Activated naive CD8-positive, alpha-beta T cell treated with anti-CD3 and anti-CD28 coated beads for 36 hours (primary cell): ENCODE measurements at regions not wholly inside any gene's neighbourhood (a gene's known extent, or its start where the extent isn't known, plus 50 kb on each side); places are given as distances from the start of the nearest gene placed in this dataset.
"Not testable (repeated sequence)": the region's sequence is repeated elsewhere in the genome, so short reads cannot be mapped to it uniquely, and the experiment has no call there.

Source experiments
- DNase-seq: peaks from one replicate; pipeline ENCODE4 v3.0.0; 2021
- H3K27ac Mint-ChIP-seq: one replicate; pipeline ENCODE4 v1.8.0; 2022; ENCODE audit warnings: mild to moderate bottlenecking, moderate library complexity, mixed read lengths
- H3K27me3 Mint-ChIP-seq: one replicate; pipeline ENCODE4 v1.8.0; 2022; ENCODE audit warnings: mild to moderate bottlenecking, mixed read lengths
- H3K36me3 Mint-ChIP-seq: one replicate; pipeline ENCODE4 v1.8.0; 2021; ENCODE audit warnings: mild to moderate bottlenecking, mixed read lengths
- H3K4me1 Mint-ChIP-seq: one replicate; pipeline ENCODE4 v1.8.0; 2021; ENCODE audit warnings: mixed read lengths
- H3K4me3 Mint-ChIP-seq: one replicate; pipeline ENCODE4 v1.8.0; 2022; ENCODE audit warnings: mild to moderate bottlenecking, moderate library complexity, mixed read lengths
- H3K9me3 Mint-ChIP-seq: one replicate; pipeline ENCODE4 v1.8.0; 2022; ENCODE audit warnings: mixed read lengths

DNA sequence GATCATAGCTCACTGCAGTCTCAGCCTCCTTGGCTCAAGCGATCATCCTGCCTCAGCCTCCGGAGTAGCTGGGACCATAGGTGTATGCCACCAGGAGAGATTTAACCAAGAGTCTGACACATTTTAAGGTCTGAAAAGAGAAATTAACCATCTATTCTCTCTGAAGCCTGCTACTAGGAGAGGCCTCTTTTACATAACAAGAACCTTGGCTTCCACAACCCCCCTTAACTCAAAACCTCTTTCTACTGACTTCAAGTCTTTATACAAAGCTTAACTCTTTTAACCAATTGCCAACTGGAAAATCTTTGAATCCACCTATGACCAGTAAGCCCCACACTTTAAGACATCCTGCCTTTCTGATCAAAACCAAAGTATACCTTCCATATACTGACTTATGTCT is 279.9 kb upstream of the CELF4 start:
- Mint-ChIP-seq H3K36me3 (no peaks in the 10 kb centered on the region), H3K27me3 (peaks cover 3% of the 10 kb centered on the region), H3K27ac (no peak overlapping the region), H3K9me3 (peaks cover 5% of the 10 kb centered on the region), H3K4me1 (no peaks in the 10 kb centered on the region), H3K4me3 (no peak overlapping the region)
- DNase-seq = no peak

GRCh38 chr18:37844209-37844970 is 278.8 kb upstream of the CELF4 start:
- Mint-ChIP-seq H3K27ac (no peak overlapping the region), H3K36me3 (no peaks in the 10 kb centered on the region), H3K9me3 (peaks cover 4% of the 10 kb centered on the region), H3K4me3 (no peak overlapping the region), H3K4me1 (no peaks in the 10 kb centered on the region), H3K27me3 (peaks cover 3% of the 10 kb centered on the region)
- DNase-seq = no peak

GRCh38 chr18:37838083-37838482 is 272.5 kb upstream of the CELF4 start:
- no peaks in the 10 kb centered on the region for H3K4me1 Mint-ChIP-seq
- no peaks in the 10 kb centered on the region for H3K27me3 Mint-ChIP-seq
- no peak overlapping the region for H3K4me3 Mint-ChIP-seq
- H3K27ac Mint-ChIP-seq = no peak overlapping the region
- H3K36me3 Mint-ChIP-seq = no peaks in the 10 kb centered on the region
- no peak for DNase-seq
- peaks cover 1% of the 10 kb centered on the region for H3K9me3 Mint-ChIP-seq

- H3K36me3 Mint-ChIP-seq = no peaks in the 10 kb centered on the region
- no peaks in the 10 kb centered on the region for H3K27me3 Mint-ChIP-seq
- H3K9me3 Mint-ChIP-seq = peaks cover 4% of the 10 kb centered on the region
- no peak for DNase-seq
- H3K4me3 Mint-ChIP-seq = no peak overlapping the region
- H3K27ac Mint-ChIP-seq = no peak overlapping the region
- H3K4me1 Mint-ChIP-seq = no peaks in the 10 kb centered on the region
Observed at GRCh38 chr18:37836071-37836970, 270.7 kb upstream of the CELF4 start.

GRCh38 chr18:37832010-37832695 is 266.6 kb upstream of the CELF4 start:
- H3K36me3 Mint-ChIP-seq, H3K27ac Mint-ChIP-seq, H3K27me3 Mint-ChIP-seq, H3K4me3 Mint-ChIP-seq, DNase-seq, H3K9me3 Mint-ChIP-seq, H3K4me1 Mint-ChIP-seq: not testable (repeated sequence)

- Mint-ChIP-seq H3K36me3 (no peaks in the 10 kb centered on the region), H3K4me1 (no peaks in the 10 kb centered on the region), H3K9me3 (peaks cover 2% of the 10 kb centered on the region), H3K27me3 (no peaks in the 10 kb centered on the region), H3K4me3 (no peak overlapping the region), H3K27ac (no peak overlapping the region)
- DNase-seq = no peak
Observed at GRCh38 chr18:37812961-37813360, 247.4 kb upstream of the CELF4 start.

DNA sequence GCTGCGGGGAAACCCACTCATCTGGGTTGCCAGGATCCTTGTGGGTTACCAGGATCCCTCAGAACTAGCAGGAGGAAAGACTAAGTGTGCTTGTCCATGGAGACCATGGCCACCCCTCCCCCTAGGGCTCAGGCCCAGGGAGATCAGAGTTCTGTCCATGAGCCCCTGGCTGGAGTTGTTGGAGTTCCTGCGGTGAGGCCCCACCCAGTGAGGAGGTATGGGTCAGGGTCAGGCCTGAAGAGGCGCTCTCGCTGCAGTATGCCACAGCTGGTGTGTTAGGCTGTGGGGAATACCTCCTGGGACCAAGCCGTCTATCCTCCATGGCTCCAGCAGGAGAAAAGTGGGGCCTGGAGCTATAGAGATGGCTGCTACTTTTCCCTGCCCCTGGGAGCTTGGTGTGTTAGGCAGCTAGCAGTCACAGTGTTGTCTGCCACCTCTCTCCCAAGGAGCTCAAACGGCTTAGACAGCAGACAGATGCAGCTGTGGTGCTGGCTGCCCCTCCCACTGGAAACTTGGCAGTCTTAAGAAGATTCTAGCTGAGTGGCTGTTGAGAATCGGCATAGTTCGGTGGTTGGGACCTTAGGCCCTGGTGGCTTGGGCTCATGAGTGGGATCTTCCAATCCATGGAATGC is 240.3 kb upstream of the CELF4 start:
- Mint-ChIP-seq H3K4me1 (no peaks in the 10 kb centered on the region), H3K27me3 (no peaks in the 10 kb centered on the region), H3K27ac (no peak overlapping the region), H3K36me3 (no peaks in the 10 kb centered on the region), H3K9me3 (peaks cover 3% of the 10 kb centered on the region), H3K4me3 (no peak overlapping the region)
- no peak for DNase-seq

DNA sequence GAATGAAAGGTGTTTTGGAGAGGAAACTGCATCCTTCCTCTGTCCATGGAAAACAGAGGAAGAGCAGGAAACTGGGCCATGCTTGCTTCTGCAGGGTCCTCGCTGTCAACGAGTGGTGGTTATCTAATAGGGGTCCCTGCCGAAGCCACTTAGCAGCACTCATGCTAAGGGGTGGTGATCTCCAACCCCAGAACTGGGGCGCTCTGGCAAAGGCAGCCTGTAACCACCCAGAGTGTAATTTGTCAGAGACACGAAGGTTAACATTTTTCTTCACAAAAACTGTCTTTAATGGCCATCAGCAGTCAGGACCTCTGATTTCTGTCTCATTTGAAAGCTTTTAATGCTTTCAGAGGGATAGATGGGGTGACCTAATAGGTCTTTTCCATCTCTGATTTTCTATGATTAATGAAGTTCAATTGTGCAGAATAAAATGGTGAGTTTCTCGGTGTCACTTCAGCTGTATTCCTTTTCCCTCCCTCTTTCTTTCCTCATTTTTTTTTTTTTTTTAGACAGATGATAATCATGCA is 231.3 kb upstream of the CELF4 start:
- DNase-seq = no peak
- H3K36me3 Mint-ChIP-seq = no peaks in the 10 kb centered on the region
- peaks cover 3% of the 10 kb centered on the region for H3K9me3 Mint-ChIP-seq
- no peak overlapping the region for H3K27ac Mint-ChIP-seq
- no peaks in the 10 kb centered on the region for H3K27me3 Mint-ChIP-seq
- H3K4me3 Mint-ChIP-seq = no peak overlapping the region
- H3K4me1 Mint-ChIP-seq = no peaks in the 10 kb centered on the region

GRCh38 chr18:37787452-37787851 is 221.9 kb upstream of the CELF4 start:
- Mint-ChIP-seq H3K27me3 (no peaks in the 10 kb centered on the region), H3K9me3 (peaks cover 1% of the 10 kb centered on the region), H3K27ac (no peak overlapping the region), H3K4me1 (no peaks in the 10 kb centered on the region), H3K36me3 (no peaks in the 10 kb centered on the region), H3K4me3 (no peak overlapping the region)
- no peak for DNase-seq

GRCh38 chr18:37783771-37784170 is 218.2 kb upstream of the CELF4 start:
- H3K4me3 Mint-ChIP-seq = no peak overlapping the region
- no peak for DNase-seq
- no peaks in the 10 kb centered on the region for H3K4me1 Mint-ChIP-seq
- H3K9me3 Mint-ChIP-seq = peaks cover 1% of the 10 kb centered on the region
- no peak overlapping the region for H3K27ac Mint-ChIP-seq
- no peaks in the 10 kb centered on the region for H3K36me3 Mint-ChIP-seq
- no peaks in the 10 kb centered on the region for H3K27me3 Mint-ChIP-seq

DNA sequence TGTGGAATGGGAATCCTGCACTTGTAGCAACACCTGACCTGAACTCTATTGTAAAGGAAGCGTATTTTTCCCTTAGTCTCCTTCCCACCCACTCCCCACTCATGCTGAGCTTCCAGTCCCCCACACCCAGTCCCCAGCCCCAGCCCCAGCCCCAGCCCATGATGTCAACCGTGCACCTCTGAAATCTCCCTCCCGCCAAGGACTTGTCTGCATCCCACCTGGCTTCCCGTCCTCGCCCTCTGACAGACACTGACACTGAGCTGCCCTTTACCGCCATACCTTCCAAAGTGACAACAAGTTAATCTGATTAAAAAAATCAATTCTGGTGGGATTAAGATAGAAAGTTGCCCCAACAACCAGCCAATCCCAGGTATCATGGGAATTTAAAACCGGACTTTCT is 213.6 kb upstream of the CELF4 start:
- H3K36me3 Mint-ChIP-seq = no peaks in the 10 kb centered on the region
- DNase-seq = no peak
- H3K4me3 Mint-ChIP-seq = no peak overlapping the region
- no peak overlapping the region for H3K27ac Mint-ChIP-seq
- H3K4me1 Mint-ChIP-seq = no peaks in the 10 kb centered on the region
- no peaks in the 10 kb centered on the region for H3K9me3 Mint-ChIP-seq
- H3K27me3 Mint-ChIP-seq = peaks cover 12% of the 10 kb centered on the region

DNA sequence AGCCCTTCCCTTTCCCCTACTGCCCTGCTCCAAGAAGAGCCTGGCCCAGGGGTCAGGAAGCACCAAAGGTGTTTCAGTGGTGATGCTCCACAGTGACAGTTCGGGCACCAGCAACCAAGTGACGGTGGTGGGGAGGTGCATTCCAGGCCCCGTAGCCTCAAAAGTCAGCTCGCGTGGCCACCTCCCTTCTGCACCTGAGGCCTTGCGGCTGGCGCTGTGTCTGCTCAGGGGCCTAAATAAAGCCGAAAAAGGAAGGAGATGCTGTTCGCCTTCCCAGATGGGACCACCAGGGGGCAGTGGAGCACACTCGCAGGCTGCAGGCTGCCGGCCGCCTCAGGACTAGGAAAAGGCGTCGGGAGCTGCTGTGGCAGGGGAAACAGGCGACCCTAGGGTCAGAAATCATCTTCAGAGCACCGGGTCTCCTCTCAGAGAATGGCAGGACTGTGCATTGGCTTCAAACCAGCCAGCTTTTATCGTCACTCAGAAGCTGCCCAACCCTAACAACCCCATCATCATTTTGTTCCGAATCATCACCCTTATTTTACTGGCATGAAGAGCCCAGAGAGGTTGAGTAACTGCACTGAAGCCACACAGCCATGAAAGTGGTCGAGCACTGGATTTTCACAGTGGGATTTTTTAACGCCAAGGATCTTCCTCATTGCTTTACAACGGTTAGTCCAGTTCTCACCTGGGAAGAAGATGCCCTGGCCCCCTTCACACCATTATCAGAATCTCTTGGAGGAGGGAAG is 213.0 kb upstream of the CELF4 start:
- Mint-ChIP-seq H3K27me3 (peaks cover 12% of the 10 kb centered on the region), H3K4me3 (no peak overlapping the region), H3K4me1 (no peaks in the 10 kb centered on the region), H3K36me3 (no peaks in the 10 kb centered on the region), H3K9me3 (no peaks in the 10 kb centered on the region), H3K27ac (no peak overlapping the region)
- peak; percentile 43 for DNase-seq

DNA sequence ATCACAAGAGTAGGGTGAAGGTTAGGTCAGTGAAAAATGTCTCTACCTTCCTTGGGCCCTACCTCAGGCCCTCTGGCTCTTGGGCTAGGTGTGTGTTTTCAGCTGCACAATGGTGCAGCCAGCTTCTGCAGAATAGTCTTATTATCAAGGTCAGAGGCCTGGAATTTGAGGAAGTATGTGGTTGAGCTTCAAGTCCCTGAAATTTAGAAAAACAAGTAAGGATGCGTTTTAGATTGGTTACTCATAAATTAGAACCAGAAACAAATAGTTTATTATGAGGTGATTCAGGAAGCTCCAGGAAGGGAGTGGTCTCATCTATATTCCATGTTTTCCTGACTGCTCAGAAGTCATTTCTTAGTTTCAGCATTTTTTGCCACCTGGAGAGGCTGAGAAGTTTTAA is 204.2 kb upstream of the CELF4 start:
- Mint-ChIP-seq H3K36me3 (no peaks in the 10 kb centered on the region), H3K27me3 (no peaks in the 10 kb centered on the region), H3K4me1 (no peaks in the 10 kb centered on the region), H3K9me3 (no peaks in the 10 kb centered on the region), H3K4me3 (no peak overlapping the region), H3K27ac (no peak overlapping the region)
- DNase-seq = no peak

DNA sequence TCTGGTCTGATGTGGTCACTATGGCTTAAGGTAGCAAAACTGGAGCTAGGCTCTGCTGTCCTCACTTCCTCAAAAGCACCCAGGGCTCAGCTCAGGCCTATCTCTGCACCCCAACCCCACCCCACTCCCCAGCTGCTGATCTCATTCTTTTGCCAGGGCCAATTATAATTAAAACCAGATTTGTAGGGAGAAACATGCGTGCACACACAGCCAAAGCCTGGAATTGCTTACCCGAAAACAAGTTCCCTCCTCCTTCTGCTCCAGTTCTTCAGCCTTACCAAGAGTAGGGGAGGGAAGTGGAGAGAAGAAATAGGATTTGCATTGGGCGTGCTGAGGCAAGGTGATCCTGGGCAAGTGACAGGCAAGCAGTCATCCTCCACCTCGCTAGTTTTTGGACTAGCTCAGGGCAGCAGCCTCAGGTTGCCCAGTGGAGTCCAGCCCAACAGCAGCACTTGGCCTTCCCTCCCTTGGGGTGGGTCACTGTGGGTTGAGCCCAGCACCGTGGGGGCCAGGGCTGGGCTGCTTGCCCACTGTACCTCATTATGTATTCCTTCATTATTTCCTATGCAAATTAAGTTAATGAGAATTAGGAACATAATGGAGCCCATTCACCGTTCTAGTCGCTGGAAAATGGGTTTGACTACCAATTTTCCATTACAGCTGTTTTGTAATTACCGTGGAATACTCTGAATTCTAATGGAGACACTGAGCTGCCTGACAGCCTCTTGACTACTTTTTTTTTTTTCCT is 199.1 kb upstream of the CELF4 start:
- DNase-seq = no peak
- no peaks in the 10 kb centered on the region for H3K36me3 Mint-ChIP-seq
- no peak overlapping the region for H3K4me3 Mint-ChIP-seq
- H3K9me3 Mint-ChIP-seq = no peaks in the 10 kb centered on the region
- no peaks in the 10 kb centered on the region for H3K27me3 Mint-ChIP-seq
- no peak overlapping the region for H3K27ac Mint-ChIP-seq
- no peaks in the 10 kb centered on the region for H3K4me1 Mint-ChIP-seq
